A549 (cell line): ENCODE measurements at regions not wholly inside any gene's neighbourhood (a gene's known extent, or its start where the extent isn't known, plus 50 kb on each side); places are given as distances from the start of the nearest gene placed in this dataset.

Experiments
- ATAC-seq, 2 experiments: fragments of 200-7000 bp in 1 of 2; fragments of >200 bp in 1 of 2; cut with Nextera tagmentation in 1 of 2; cut with Tn5 transposase in 1 of 2; 3 replicates each; pipeline versions ENCODE4 v1.8.0 to v1.9.1; 2018 to 2020; ENCODE audit warnings: mild to moderate bottlenecking in 1 of 2, moderate library complexity in 1 of 2
- CTCF ChIA-PET: fragments of 300-600 bp; sonication (Branson Sonifier 250); formaldehyde crosslinking; extraction: SDS; loops from one replicate; lab custom pipeline; 2021; ENCODE audit warnings: antibody characterized with exemption, inconsistent platforms; lab: Yijun Ruan, JAX
- POLR2A ChIA-PET: fragments of 350-600 bp; formaldehyde crosslinking; extraction: SDS; loops from one replicate; lab custom pipeline; 2021; ENCODE audit warnings: antibody characterized with exemption, inconsistent platforms; lab: Yijun Ruan, JAX
- DNase-seq, 2 experiments: peaks; one replicate each; pipeline versions ENCODE4 v3.0.0 to v3.0.0-alpha.2; 2011 to 2016; ENCODE audit warnings: low read depth in 1 of 2, low spot score in 1 of 2
- FAIRE-seq: peaks from 2 replicates; lab custom pipeline; 2011; peaks lifted over from hg19 to GRCh38; lab: Jason Lieb, UNC
- H3K27ac ChIP-seq, 2 experiments: fragments of >200 bp; sonication (Bioruptor Twin); formaldehyde crosslinking; 3 replicates each; pipeline ENCODE4 v1.5.1; 2016 to 2017
- H3K4me1 ChIP-seq: fragments of >200 bp; sonication (Bioruptor Twin); formaldehyde crosslinking; 3 replicates; pipeline ENCODE4 v1.6.1; 2016
- H3K4me2 ChIP-seq: fragments of >200 bp; sonication (Bioruptor Twin); formaldehyde crosslinking; 3 replicates; pipeline ENCODE4 v1.6.1; 2016
- H3K4me3 ChIP-seq: fragments of >200 bp; sonication (Bioruptor Twin); formaldehyde crosslinking; 3 replicates; pipeline ENCODE4 v1.5.1; 2016
- H3K9me3 ChIP-seq: fragments of >200 bp; sonication (Bioruptor Twin); formaldehyde crosslinking; 3 replicates; pipeline ENCODE4 v1.6.1; 2016
- ATOH8 ChIP-seq: fragments of 250-450 bp; sonication (Bioruptor Pico); IDR thresholded peaks from 2 replicates; pipeline ENCODE4 v1.5.0; 2020; ENCODE audit warnings: low read depth, mild to moderate bottlenecking, moderate library complexity
- BHLHE40 ChIP-seq: IDR thresholded peaks from 2 replicates; pipeline ENCODE4 v1.6.1; 2012; ENCODE audit warnings: low read depth, low read length, inconsistent platforms
- CBX8 ChIP-seq: fragments of 200-600 bp; sonication (generic); IDR thresholded peaks from 2 replicates; pipeline ENCODE4 v1.6.1; 2016
- E2F6 ChIP-seq: IDR thresholded peaks from 2 replicates; pipeline ENCODE4 v1.6.1; 2012; ENCODE audit warnings: low read depth, borderline replicate concordance
- EHMT2 ChIP-seq: fragments of 200-600 bp; sonication (generic); IDR thresholded peaks from 2 replicates; pipeline ENCODE4 v1.6.1; 2016; ENCODE audit warnings: antibody characterized with exemption, low read depth, mild to moderate bottlenecking, moderate library complexity
- ELK1 ChIP-seq: fragments of 150-350 bp; IDR thresholded peaks from 2 replicates; pipeline ENCODE4 v1.6.1; 2014; ENCODE audit warnings: low read depth, mild to moderate bottlenecking, low read length
- ESRRA ChIP-seq: fragments of 150-350 bp; IDR thresholded peaks from 2 replicates; pipeline ENCODE4 v1.6.1; 2014; ENCODE audit warnings: mild to moderate bottlenecking, low read length, borderline replicate concordance
- FOXS1 ChIP-seq: fragments of 250-450 bp; sonication (Bioruptor Pico); IDR thresholded peaks from 2 replicates; pipeline ENCODE4 v1.5.0; 2020; ENCODE audit warnings: mild to moderate bottlenecking, moderate library complexity
- GATA3 ChIP-seq: IDR thresholded peaks from 2 replicates; pipeline ENCODE4 v1.6.1; 2012; ENCODE audit warnings: borderline replicate concordance
- HES2 ChIP-seq: fragments of >200 bp; sonication (Bioruptor Twin); formaldehyde crosslinking; IDR thresholded peaks from 2 replicates; pipeline ENCODE4 v1.6.1; 2016
- HEYL ChIP-seq: fragments of 250-450 bp; sonication (Bioruptor Pico); IDR thresholded peaks from 2 replicates; pipeline ENCODE4 v1.8.0; 2021; ENCODE audit warnings: mild to moderate bottlenecking, moderate library complexity
- HOXA7 ChIP-seq: fragments of 250-450 bp; sonication (Bioruptor Pico); IDR thresholded peaks from 2 replicates; pipeline ENCODE4 v1.5.0; 2020; ENCODE audit warnings: mild to moderate bottlenecking, moderate library complexity
- HOXB5 ChIP-seq: fragments of 250-450 bp; sonication (Bioruptor Pico); IDR thresholded peaks from 2 replicates; pipeline ENCODE4 v1.5.0; 2020; ENCODE audit warnings: mild to moderate bottlenecking, moderate library complexity
- JUNB ChIP-seq: fragments of >200 bp; sonication (Bioruptor Twin); formaldehyde crosslinking; IDR thresholded peaks from 2 replicates; pipeline ENCODE4 v1.6.1; 2016
- KDM1A ChIP-seq: fragments of 200-600 bp; sonication (generic); IDR thresholded peaks from 2 replicates; pipeline ENCODE4 v1.6.1; 2016; ENCODE audit warnings: low read depth, mild to moderate bottlenecking
- NFE2L2 ChIP-seq: fragments of 150-350 bp; conservative IDR thresholded peaks from 2 replicates; pipeline ENCODE4 v1.6.1; 2014; ENCODE audit warnings: low read length
- PBX3 ChIP-seq: IDR thresholded peaks from 2 replicates; pipeline ENCODE4 v1.6.1; 2012
- PHF8 ChIP-seq: fragments of 200-600 bp; sonication (generic); IDR thresholded peaks from 2 replicates; pipeline ENCODE4 v1.6.1; 2016; ENCODE audit warnings: low read depth, mild to moderate bottlenecking, antibody characterized with exemption, moderate library complexity, borderline replicate concordance
- POLR2AphosphoS2 ChIP-seq: conservative IDR thresholded peaks from 2 replicates; pipeline ENCODE4 v1.6.1; 2012; ENCODE audit warnings: low read length, improper control_type of control experiment, inconsistent platforms
- RCOR1 ChIP-seq: fragments of 150-350 bp; IDR thresholded peaks from 2 replicates; pipeline ENCODE4 v1.6.1; 2014; ENCODE audit warnings: antibody characterized with exemption, low read length, low read depth
- REST ChIP-seq: fragments of 200-600 bp; sonication (generic); IDR thresholded peaks from 2 replicates; pipeline ENCODE4 v1.6.1; 2016; ENCODE audit warnings: antibody characterized with exemption, mild to moderate bottlenecking, moderate library complexity
- RNF2 ChIP-seq: fragments of 200-600 bp; sonication (generic); IDR thresholded peaks from 2 replicates; pipeline ENCODE4 v1.6.1; 2016; ENCODE audit warnings: low read depth, mild to moderate bottlenecking, antibody characterized with exemption, moderate library complexity, borderline replicate concordance
- TFCP2L1 ChIP-seq: fragments of 250-450 bp; sonication (Bioruptor Pico); IDR thresholded peaks from 2 replicates; pipeline ENCODE4 v1.5.0; 2021; ENCODE audit warnings: mild to moderate bottlenecking
- ZFP36 ChIP-seq: fragments of 450-650 bp; IDR thresholded peaks from 2 replicates; pipeline ENCODE4 v1.6.1; 2014; ENCODE audit warnings: borderline replicate concordance; ENCODE audit not compliant: partially characterized antibody
- ZNF302 ChIP-seq: fragments of 250-450 bp; sonication (Bioruptor Pico); IDR thresholded peaks from 2 replicates; pipeline ENCODE4 v1.9.0; 2021; ENCODE audit warnings: inconsistent platforms, mild to moderate bottlenecking, moderate library complexity
- WGBS: methylation state at CpG from one replicate; pipeline ENCODE4 v1.1.6; 2017; ENCODE audit errors: missing lambda C conversion rate; 5-methylcytosine and 5-hydroxymethylcytosine counted together

GRCh38 chr13:48874165-48874564 is 101.5 kb upstream of the FNDC3A start:
- Histone ChIP-seq H3K4me3 (no peak overlapping the region), H3K9me3 (no peaks in the 10 kb centered on the region), H3K4me1 (no peaks in the 10 kb centered on the region), H3K27ac (no peak overlapping the region), H3K4me2 (no peak overlapping the region)
- no peak for DNase-seq
- ATAC-seq: no peak
- 84% methylated on average over 3 of the region's 3 CpGs for WGBS
- ChIA-PET CTCF (no interaction called here), POLR2A (no interaction called here)
- no peak for TF ChIP-seq HEYL (CRISPR knock-in tag)
- TF ChIP-seq ZNF302 (CRISPR knock-in tag): no peak
- TF ChIP-seq EHMT2: no peak
- no peak for TF ChIP-seq FOXS1 (CRISPR knock-in tag)
- no peak for TF ChIP-seq GATA3
- TF ChIP-seq CBX8: no peak
- no peak for TF ChIP-seq REST
- TF ChIP-seq TFCP2L1 (CRISPR knock-in tag): no peak
- TF ChIP-seq BHLHE40: no peak
- TF ChIP-seq HOXB5 (CRISPR knock-in tag): no peak
- no peak for TF ChIP-seq RCOR1
- TF ChIP-seq ZFP36: no peak
- TF ChIP-seq JUNB: no peak
- TF ChIP-seq RNF2: no peak
- no peak for TF ChIP-seq E2F6
- no peak for TF ChIP-seq PBX3
- no peak for TF ChIP-seq POLR2AphosphoS2
- TF ChIP-seq ELK1: no peak
- TF ChIP-seq KDM1A: no peak
- no peak for FAIRE-seq

GRCh38 chr13:48875047-48875446 is 100.7 kb upstream of the FNDC3A start:
- H3K27ac ChIP-seq: no peak overlapping the region
- no peak overlapping the region for H3K4me3 ChIP-seq
- H3K4me1 ChIP-seq: no peaks in the 10 kb centered on the region
- POLR2A ChIA-PET: no interaction called here
- no peak for DNase-seq
- no peaks in the 10 kb centered on the region for H3K9me3 ChIP-seq
- no peak for ATAC-seq
- FAIRE-seq: no peak
- 43% methylated on average over 4 of the region's 4 CpGs for WGBS
- TF ChIP-seq HEYL (CRISPR knock-in tag) (no peak), HOXA7 (CRISPR knock-in tag) (no peak), HOXB5 (CRISPR knock-in tag) (no peak), ZNF302 (CRISPR knock-in tag) (no peak), E2F6 (no peak), JUNB (no peak), HES2 (no peak), ESRRA (no peak), GATA3 (no peak), ATOH8 (CRISPR knock-in tag) (no peak), NFE2L2 (no peak), PHF8 (no peak)
- no peak overlapping the region for H3K4me2 ChIP-seq
- CTCF ChIA-PET: no interaction called here
